VCaP (cell line): ENCODE measurements at regions not wholly inside any gene's neighbourhood (a gene's known extent, or its start where the extent isn't known, plus 50 kb on each side); places are given as distances from the start of the nearest gene placed in this dataset.

Source experiments
- H3K27ac ChIP-seq: fragments of 450-650 bp; 2 replicates; pipeline ENCODE4 v1.5.1; 2017
- CTCF ChIP-seq: fragments of 450-650 bp; conservative IDR thresholded peaks from 2 replicates; pipeline ENCODE4 v1.5.1; 2017; ENCODE audit warnings: mild to moderate bottlenecking, moderate library complexity

GRCh38 chr2:2875296-2875695 is 502.3 kb downstream of the EIPR1 start:
- no peak for TF ChIP-seq CTCF
- no peak overlapping the region for H3K27ac ChIP-seq

- no peak overlapping the region for H3K27ac ChIP-seq
- no peak for TF ChIP-seq CTCF
Observed at GRCh38 chr2:2874805-2875204, 502.8 kb downstream of the EIPR1 start.

- no peak overlapping the region for H3K27ac ChIP-seq
- TF ChIP-seq CTCF: no peak
Observed at GRCh38 chr2:2874341-2874740, 503.3 kb downstream of the EIPR1 start.

GRCh38 chr2:2873450-2873811 is 504.2 kb downstream of the EIPR1 start:
- H3K27ac ChIP-seq: no peak overlapping the region
- TF ChIP-seq CTCF: no peak

- TF ChIP-seq CTCF: no peak
- H3K27ac ChIP-seq: no peak overlapping the region
Observed at GRCh38 chr2:2872713-2873449, 504.7 kb downstream of the EIPR1 start.

GRCh38 chr2:2872309-2872617 is 505.4 kb downstream of the EIPR1 start:
- no peak overlapping the region for H3K27ac ChIP-seq
- no peak for TF ChIP-seq CTCF

GRCh38 chr2:2871480-2872308 is 505.9 kb downstream of the EIPR1 start:
- no peak overlapping the region for H3K27ac ChIP-seq
- TF ChIP-seq CTCF: no peak
